Heart right ventricle (tissue), 16 donors: ENCODE measurements at regions not wholly inside any gene's neighbourhood (a gene's known extent, or its start where the extent isn't known, plus 50 kb on each side); places are given as distances from the start of the nearest gene placed in this dataset.

ENCODE experiments used
- ATAC-seq, 8 donors: fragments of 200-7000 bp; cut with Tn5 transposase; one replicate each; pipeline ENCODE4 v1.9.1; 2020; ENCODE audit warnings: mild to moderate bottlenecking in 8 of 8, moderate library complexity in 8 of 8, moderate number of reproducible peaks in 1 of 8
- DNase-seq, 2 donors: peaks; one replicate each; pipeline ENCODE4 v3.0.0-alpha.2; 2020
- H3K27ac ChIP-seq, 10 donors: fragments of 200-600 bp; sonication (generic) in 2 of 10; one replicate each; pipeline versions ENCODE4 v1.5.0 to v1.8.0; 2020 to 2022; ENCODE audit warnings: mild to moderate bottlenecking in 3 of 10
- H3K27me3 ChIP-seq, 7 donors: fragments of 200-600 bp; one replicate each; pipeline ENCODE4 v1.8.0; 2021 to 2022; ENCODE audit warnings: mild to moderate bottlenecking in 2 of 7
- H3K36me3 ChIP-seq, 9 donors: fragments of 200-600 bp; sonication (generic) in 1 of 9; one replicate each; pipeline versions ENCODE4 v1.5.0 to v1.8.0; 2020 to 2022; ENCODE audit warnings: mild to moderate bottlenecking in 2 of 9
- H3K4me1 ChIP-seq, 9 donors: fragments of 200-600 bp; sonication (generic) in 1 of 9; one replicate each; pipeline versions ENCODE4 v1.5.0 to v1.8.0; 2020 to 2022; ENCODE audit warnings: mild to moderate bottlenecking in 4 of 9
- H3K4me3 ChIP-seq, 10 donors: fragments of 200-600 bp; sonication (generic) in 2 of 10; one replicate each; pipeline versions ENCODE4 v1.5.0 to v1.8.0; 2020 to 2022; ENCODE audit warnings: mild to moderate bottlenecking in 7 of 10, moderate library complexity in 2 of 10
- H3K9me3 ChIP-seq, 11 donors: fragments of 200-600 bp in 10 of 11; sonication (generic) in 2 of 11; one replicate each; pipeline versions ENCODE4 v1.5.0 to v1.8.0; 2013 to 2022; ENCODE audit warnings: mild to moderate bottlenecking in 2 of 11, control low read depth in 1 of 11, moderate library complexity in 1 of 11
- WGBS, 2 donors: extraction: QIAGEN DNeasy Blood & Tissue Kit; methylation state at CpG; one replicate each; pipeline ENCODE4 v1.1.7; 2013; ENCODE audit warnings: inconsistent platforms in 1 of 2; 5-methylcytosine and 5-hydroxymethylcytosine counted together
- intact Hi-C, 10 donors: fragments of 100-400 bp; cut with DNase I; formaldehyde crosslinking; loops; one replicate each; pipeline versions ENCODE4 v1.11.1 to v1.14.2; 2022
- TF ChIP-seq, protein P1 (sequence below), 9 donors: fragments of 200-600 bp; sonication (generic) in 2 of 9; IDR thresholded peaks; one replicate each; pipeline versions ENCODE4 v1.5.0 to v1.8.0; 2021 to 2022; ENCODE audit warnings: antibody characterized with exemption in 9 of 9, mild to moderate bottlenecking in 5 of 9, moderate library complexity in 1 of 9
- donor health status: Arrhythmogenic right ventricular cardiomyopathy.
- donor health status: ischemic (EF 13 %, LVEDD 7.1; RV severe dilation, severe dysfunction).
- donor health status: healthy with polysubstance abuse.
- donor health status: DM: no; HTN: yes; CAD: no.
- donor health status: DM: no; HTN: no; CAD: no.
- donor health status: ischemic (EF 25% LVEDD 6.9; RV normal size, moderate dysfunction).
- donor health status: ischemic (EF 25% LVEDD 5.7; RV mildly dilated, moderate dysfunction).
- donor health status: healthy.
- donor health status: DM: yes; HTN: yes; CAD: no.
- donor health status: Ischemic cardiomyopathy.
- donor health status: ischemic (EF 35%, LVEDD 5.7; RV mildly dilated, moderate dysfunction).
- donor health status: nonischemic (EF 11% LVEDD 7.7; RV severe dilation, severe dysfunction).
- donor health status: DM: yes; HTN: yes; CAD: no.
- donor health status: PGD.
- donor health status: ischemic (EF 29% LVEDD 5.4; RV normal size, mild dysfunction).
- donor health status: nonischemic (EF 23%, LVEDD 6.1; RV moderate dilation, normal function).

DNA sequence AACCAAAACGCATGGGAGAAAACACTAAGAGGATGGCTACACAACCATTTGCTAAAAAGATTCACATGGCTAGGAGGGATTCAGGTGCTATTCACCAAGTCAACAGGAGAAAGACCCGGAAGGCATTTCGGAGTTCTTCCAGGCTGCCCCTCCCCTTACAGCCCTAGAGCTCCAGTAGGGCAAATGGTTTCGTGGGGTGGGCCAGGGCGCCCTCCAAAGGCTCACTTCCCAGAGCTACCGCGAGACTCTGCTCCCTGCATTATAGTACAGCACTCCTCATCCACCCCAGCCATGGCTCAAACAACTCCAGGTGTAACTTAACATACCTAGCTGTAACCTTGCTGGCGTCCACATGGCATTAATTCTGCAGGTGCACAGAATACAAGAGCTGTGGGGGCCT is 179.7 kb downstream of the SLC39A8 start:
- no peaks in the 10 kb centered on the region for H3K4me1 ChIP-seq
- 82 to 91% methylated on average over 8 of the region's 8 CpGs for WGBS, 2 donors
- H3K9me3 ChIP-seq, result peaks cover 0 to 6% (median 0%) of the 10 kb centered on the region in 11 donors
- no peaks in the 10 kb centered on the region for H3K27me3 ChIP-seq
- no peak overlapping the region for H3K4me3 ChIP-seq
- intact Hi-C loops, result no loop called here
- ATAC-seq (no peak), DNase-seq (no peak)
- H3K27ac ChIP-seq, result no peak overlapping the region
- H3K36me3 ChIP-seq, result no peaks in the 10 kb centered on the region
- TF ChIP-seq, protein P1, sequence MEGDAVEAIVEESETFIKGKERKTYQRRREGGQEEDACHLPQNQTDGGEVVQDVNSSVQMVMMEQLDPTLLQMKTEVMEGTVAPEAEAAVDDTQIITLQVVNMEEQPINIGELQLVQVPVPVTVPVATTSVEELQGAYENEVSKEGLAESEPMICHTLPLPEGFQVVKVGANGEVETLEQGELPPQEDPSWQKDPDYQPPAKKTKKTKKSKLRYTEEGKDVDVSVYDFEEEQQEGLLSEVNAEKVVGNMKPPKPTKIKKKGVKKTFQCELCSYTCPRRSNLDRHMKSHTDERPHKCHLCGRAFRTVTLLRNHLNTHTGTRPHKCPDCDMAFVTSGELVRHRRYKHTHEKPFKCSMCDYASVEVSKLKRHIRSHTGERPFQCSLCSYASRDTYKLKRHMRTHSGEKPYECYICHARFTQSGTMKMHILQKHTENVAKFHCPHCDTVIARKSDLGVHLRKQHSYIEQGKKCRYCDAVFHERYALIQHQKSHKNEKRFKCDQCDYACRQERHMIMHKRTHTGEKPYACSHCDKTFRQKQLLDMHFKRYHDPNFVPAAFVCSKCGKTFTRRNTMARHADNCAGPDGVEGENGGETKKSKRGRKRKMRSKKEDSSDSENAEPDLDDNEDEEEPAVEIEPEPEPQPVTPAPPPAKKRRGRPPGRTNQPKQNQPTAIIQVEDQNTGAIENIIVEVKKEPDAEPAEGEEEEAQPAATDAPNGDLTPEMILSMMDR (IDR thresholded peaks at IDR 0.05), result no peak

GRCh38 chr4:102163404-102164140 is 181.7 kb downstream of the SLC39A8 start:
- no peaks in the 10 kb centered on the region for H3K27me3 ChIP-seq
- ATAC-seq (no peak), DNase-seq (no peak)
- no peaks in the 10 kb centered on the region for H3K36me3 ChIP-seq
- H3K4me1 ChIP-seq, result no peaks in the 10 kb centered on the region
- intact Hi-C loops, result no loop called here
- 41 to 47% methylated on average over 4 of the region's 4 CpGs for WGBS, 2 donors
- H3K4me3 ChIP-seq, result no peak overlapping the region
- TF ChIP-seq, protein P1 (IDR thresholded peaks at IDR 0.05), result no peak
- H3K27ac ChIP-seq, result no peak overlapping the region
- H3K9me3 ChIP-seq, result peaks cover 0 to 6% (median 0%) of the 10 kb centered on the region in 11 donors

DNA sequence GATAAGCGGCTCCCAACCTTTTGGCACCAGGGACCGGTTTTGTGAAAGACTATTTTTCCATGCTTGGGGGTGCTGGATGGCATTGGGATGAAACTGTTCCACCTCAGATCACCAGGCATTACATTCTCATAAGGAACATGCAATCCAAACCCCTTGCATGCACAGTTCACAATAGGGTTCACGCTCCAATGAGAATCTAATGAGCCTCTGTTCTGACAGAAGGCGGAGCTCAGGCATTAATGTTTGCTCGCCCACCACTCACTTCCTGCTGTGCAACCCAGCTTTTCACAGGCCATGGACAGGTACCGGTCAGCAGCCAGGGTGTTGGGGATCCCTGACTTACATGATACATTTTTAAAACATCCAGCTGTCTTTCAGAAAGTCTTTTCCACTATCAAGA is 187.3 kb downstream of the SLC39A8 start:
- Histone ChIP-seq H3K27ac (no peak overlapping the region), H3K9me3 (peaks cover 0 to 6% (median 0%) of the 10 kb centered on the region in 11 donors), H3K27me3 (no peaks in the 10 kb centered on the region), H3K4me3 (no peak overlapping the region), H3K36me3 (no peaks in the 10 kb centered on the region), H3K4me1 (no peaks in the 10 kb centered on the region)
- TF ChIP-seq, protein P1 (IDR thresholded peaks at IDR 0.05), result no peak
- 88 to 91% methylated on average over 6 of the region's 6 CpGs for WGBS, 2 donors
- ATAC-seq (no peak), DNase-seq (no peak)
- intact Hi-C loops, result no loop called here

DNA sequence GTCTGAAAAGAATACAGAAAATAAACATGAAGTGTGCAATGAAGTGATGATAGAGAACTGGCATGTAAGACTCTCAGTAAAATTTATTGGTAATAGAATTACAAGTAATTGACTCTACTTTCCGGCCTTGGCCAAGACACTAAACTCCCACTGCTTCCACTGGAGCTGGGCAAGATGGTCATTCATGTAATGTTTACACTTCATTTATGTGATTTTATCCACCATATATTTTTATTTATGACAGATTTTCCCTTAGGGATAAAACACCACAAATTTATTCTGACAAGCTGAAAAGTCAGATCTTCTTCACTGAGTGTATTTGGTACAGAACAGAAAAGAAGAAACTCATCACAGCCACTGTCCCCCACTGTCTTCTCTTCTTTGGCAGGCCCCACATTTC is 191.9 kb downstream of the SLC39A8 start:
- Histone ChIP-seq H3K36me3 (no peaks in the 10 kb centered on the region), H3K4me3 (no peak overlapping the region), H3K27me3 (no peaks in the 10 kb centered on the region), H3K9me3 (peaks cover 0 to 4% (median 0%) of the 10 kb centered on the region in 11 donors), H3K4me1 (no peaks in the 10 kb centered on the region), H3K27ac (no peak overlapping the region)
- 77 to 91% methylated on average over 1 of the region's 1 CpG for WGBS, 2 donors
- intact Hi-C loops, result no loop called here
- no peak for DNase-seq
- TF ChIP-seq, protein P1 (IDR thresholded peaks at IDR 0.05), result no peak
- no peak for ATAC-seq
